ENCODE measurements at regions not wholly inside any gene's neighbourhood (a gene's known extent, or its start where the extent isn't known, plus 50 kb on each side); places are given as distances from the start of the nearest gene placed in this dataset.
"Not testable (repeated sequence)": the region's sequence is repeated elsewhere in the genome, so short reads cannot be mapped to it uniquely, and the experiment has no call there.

DNA sequence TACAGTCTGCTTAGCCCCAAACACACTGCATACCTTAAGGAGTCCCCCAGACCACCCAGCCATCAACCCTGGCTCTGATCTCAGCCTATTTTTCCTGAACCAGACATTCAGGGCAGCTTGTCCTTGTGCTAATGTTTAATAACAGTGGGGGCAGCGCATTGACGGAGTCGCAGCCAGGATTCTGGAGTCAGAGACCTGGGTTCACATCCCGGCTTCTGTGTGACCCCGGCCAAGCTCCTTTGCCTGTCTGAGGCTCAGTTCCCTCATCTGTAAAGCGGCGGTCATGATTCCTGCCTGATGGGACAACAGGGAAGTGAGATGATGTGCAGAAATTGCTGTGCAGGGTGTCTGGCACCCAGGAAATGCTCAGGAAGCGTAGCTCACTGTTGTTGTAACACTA lies 63.1 kb downstream of the MATN1 start:
- no peak for DNase-seq (ENCODE audit: insufficient read length, low spot score)
- FAIRE-seq = no peak
- no peak for TF ChIP-seq POU2F2 (IDR thresholded peaks at IDR 0.05; ENCODE audit: low read depth, low read length)

DNA sequence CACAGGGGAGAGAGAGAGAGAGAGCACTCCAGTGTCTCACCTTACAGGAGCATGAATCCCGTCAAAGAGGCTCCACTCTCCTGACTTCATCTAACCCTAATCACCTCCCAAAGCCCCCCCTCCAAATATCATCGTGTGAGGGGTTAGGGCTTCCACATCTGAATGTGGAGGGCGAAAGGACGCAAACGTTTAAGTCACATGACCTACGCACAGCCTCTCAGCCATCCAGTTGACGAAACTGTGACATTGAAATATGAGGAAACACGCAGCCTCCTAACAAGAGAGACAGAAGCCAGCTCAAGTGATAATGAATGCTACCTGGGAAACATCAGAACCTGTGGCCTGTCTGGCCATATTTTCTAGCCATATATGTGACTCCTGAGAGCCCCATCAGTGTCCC lies 63.7 kb downstream of the MATN1 start:
- FAIRE-seq (no peak), DNase-seq (ENCODE audit: insufficient read length, low spot score) (no peak)
- no peak for TF ChIP-seq POLR2A (IDR thresholded peaks at IDR 0.05; ENCODE audit: low read depth, low read length)
- TF ChIP-seq POLR2AphosphoS5 (IDR thresholded peaks at IDR 0.05; ENCODE audit: low read depth, low read length) = no peak
- TF ChIP-seq SPI1 (IDR thresholded peaks at IDR 0.05; ENCODE audit: low read depth, low read length) = no peak
- TF ChIP-seq POU2F2 (IDR thresholded peaks at IDR 0.05; ENCODE audit: low read depth, low read length) = no peak
- no peak for TF ChIP-seq PAX5 (IDR thresholded peaks at IDR 0.05; ENCODE audit: insufficient read depth, low read length, severe bottlenecking)
- TF ChIP-seq TAF1 (IDR thresholded peaks at IDR 0.05; ENCODE audit: low read depth, low read length) = no peak

DNA sequence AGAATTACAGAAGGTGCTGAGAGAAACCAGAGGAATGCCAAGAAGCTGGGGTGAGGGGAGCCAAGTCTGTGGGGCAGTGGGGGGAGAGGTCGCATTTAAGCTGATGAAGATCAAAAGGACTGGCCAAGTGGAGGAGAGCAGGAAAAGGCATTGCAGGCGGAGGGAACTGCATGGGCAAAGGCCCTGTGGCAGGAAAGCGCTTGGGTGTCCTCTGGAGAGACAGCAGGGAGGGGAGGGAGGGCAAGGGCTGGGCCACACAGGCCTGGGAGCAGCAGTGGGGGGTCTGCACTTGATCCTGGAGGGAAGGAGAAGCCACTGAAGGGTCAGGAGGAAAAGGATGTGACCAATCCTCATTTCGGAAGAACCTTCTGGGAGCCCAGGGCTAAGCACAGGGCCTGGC lies 65.0 kb downstream of the MATN1 start:
- DNase-seq (ENCODE audit: insufficient read length, low spot score); FAIRE-seq: not testable (repeated sequence)

DNA sequence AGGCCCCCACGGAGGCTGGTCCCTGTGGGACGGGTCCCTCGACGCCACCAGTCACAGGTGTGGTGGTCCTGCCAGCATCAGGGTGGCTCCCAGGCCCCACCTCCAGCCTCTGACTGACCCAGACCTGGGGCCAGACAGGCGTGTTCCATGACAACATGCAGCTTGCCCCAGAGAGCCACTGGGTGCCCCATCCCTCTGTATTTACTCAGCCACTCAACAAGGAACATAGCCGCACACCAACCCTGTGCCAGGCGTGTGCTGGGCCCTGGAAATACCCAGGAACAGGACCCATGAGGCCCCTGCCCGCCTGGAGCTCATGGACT lies 65.4 kb downstream of the MATN1 start:
- DNase-seq (ENCODE audit: insufficient read length, low spot score) (no peak), FAIRE-seq (no peak)
- TF ChIP-seq POLR2A (IDR thresholded peaks at IDR 0.05; ENCODE audit: low read depth, low read length) = no peak
- no peak for TF ChIP-seq PAX5 (IDR thresholded peaks at IDR 0.05; ENCODE audit: insufficient read depth, low read length, severe bottlenecking)
- no peak for TF ChIP-seq SPI1 (IDR thresholded peaks at IDR 0.05; ENCODE audit: low read depth, low read length)
- no peak for TF ChIP-seq POLR2AphosphoS5 (IDR thresholded peaks at IDR 0.05; ENCODE audit: low read depth, low read length)
- TF ChIP-seq POU2F2 (IDR thresholded peaks at IDR 0.05; ENCODE audit: low read depth, low read length) = no peak
- no peak for TF ChIP-seq TAF1 (IDR thresholded peaks at IDR 0.05; ENCODE audit: low read depth, low read length)

DNA sequence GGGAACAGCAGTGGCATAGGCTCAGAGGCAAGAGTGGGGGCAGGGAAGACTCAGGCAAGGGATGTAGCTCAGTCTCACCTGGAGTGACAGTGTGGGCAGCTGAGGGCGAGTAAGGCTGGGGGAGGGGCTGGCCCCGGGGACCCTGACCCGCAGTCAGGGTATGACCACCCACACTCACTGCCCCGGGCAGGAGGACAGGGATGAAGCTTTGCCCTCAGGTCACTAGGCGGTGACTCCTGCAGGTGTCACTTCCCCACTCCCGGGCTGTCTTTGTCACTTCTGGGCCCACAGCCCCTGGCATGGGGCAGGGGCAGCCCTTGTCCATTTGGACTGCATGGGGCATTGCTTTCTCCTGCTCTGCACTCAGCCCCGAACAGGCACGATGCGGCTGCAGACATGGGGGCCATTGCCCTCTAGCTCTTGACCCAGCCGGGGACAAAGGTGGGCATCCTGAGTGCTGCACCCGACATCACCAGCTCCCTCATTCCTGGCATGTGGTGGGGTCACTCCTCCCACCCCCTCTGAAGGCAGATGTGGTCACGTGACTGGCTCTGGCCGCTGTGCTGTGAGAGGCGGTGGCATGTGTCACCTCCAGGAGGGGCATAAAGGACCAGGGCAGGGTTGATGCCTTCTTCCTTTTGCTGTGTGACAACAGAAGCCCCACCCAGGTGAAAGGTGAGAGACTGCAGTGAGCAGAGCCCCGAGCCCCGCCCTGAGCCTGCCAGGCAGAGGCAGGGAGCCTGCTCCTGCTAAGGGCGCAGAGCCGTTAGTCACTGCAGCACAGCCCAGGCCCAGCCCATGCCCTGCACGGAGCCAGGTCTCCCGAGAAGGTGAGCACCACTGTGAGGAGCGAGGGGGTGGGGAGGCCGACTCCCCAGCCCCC lies 66.0 kb downstream of the MATN1 start:
- FAIRE-seq = no peak
- DNase-seq (ENCODE audit: insufficient read length, low spot score) = no peak
- TF ChIP-seq POLR2AphosphoS5 (IDR thresholded peaks at IDR 0.05; ENCODE audit: low read depth, low read length) = no peak
- no peak for TF ChIP-seq SPI1 (IDR thresholded peaks at IDR 0.05; ENCODE audit: low read depth, low read length)
- TF ChIP-seq POLR2A (IDR thresholded peaks at IDR 0.05; ENCODE audit: low read depth, low read length) = no peak
- no peak for TF ChIP-seq POU2F2 (IDR thresholded peaks at IDR 0.05; ENCODE audit: low read depth, low read length)
- no peak for TF ChIP-seq TAF1 (IDR thresholded peaks at IDR 0.05; ENCODE audit: low read depth, low read length)
- TF ChIP-seq PAX5 (IDR thresholded peaks at IDR 0.05; ENCODE audit: insufficient read depth, low read length, severe bottlenecking) = no peak

DNA sequence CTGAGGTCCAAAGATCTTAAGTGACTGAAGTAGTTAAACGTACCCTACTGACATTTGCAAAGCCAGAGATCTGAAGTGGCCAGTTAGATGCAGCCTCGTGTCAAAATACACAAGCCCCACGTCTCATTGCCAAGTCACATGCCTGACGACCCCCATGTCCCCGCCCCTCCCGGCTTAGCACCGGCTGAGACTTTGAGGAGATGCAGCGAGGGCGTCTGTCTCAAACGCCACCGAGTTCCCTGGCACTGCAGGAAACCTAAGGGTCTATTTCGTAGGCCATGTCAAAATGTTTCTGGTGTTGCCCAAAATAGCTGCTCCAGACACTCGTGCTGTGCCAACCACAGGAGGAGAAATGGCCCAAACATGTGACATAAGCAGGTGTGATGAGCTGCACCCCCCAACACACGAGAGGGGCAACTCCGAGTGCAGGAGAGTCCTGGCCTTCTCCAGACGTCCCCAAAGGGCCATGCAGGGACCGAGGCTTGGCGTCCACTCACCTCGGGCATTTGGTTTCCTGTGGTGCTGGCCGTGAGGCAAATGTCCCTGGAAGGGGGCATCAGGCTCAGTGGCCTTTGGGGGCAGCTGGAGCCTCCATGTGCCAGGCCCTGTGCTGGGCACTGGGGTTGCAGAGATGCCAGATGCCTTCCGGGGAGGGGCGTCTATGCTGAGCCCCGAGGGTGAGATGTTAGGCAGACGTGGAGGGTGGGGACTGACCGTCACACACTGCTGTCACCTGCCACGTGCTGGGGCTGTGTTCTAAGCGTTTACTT lies 67.0 kb downstream of the MATN1 start:
- TF ChIP-seq POU2F2 (IDR thresholded peaks at IDR 0.05; ENCODE audit: low read depth, low read length) = no peak
- TF ChIP-seq SPI1 (IDR thresholded peaks at IDR 0.05; ENCODE audit: low read depth, low read length) = no peak
- TF ChIP-seq POLR2A (IDR thresholded peaks at IDR 0.05; ENCODE audit: low read depth, low read length) = no peak
- TF ChIP-seq TAF1 (IDR thresholded peaks at IDR 0.05; ENCODE audit: low read depth, low read length) = no peak
- TF ChIP-seq POLR2AphosphoS5 (IDR thresholded peaks at IDR 0.05; ENCODE audit: low read depth, low read length) = no peak
- TF ChIP-seq PAX5 (IDR thresholded peaks at IDR 0.05; ENCODE audit: insufficient read depth, low read length, severe bottlenecking) = no peak
- DNase-seq (ENCODE audit: insufficient read length, low spot score) = no peak
- FAIRE-seq = no peak

DNA sequence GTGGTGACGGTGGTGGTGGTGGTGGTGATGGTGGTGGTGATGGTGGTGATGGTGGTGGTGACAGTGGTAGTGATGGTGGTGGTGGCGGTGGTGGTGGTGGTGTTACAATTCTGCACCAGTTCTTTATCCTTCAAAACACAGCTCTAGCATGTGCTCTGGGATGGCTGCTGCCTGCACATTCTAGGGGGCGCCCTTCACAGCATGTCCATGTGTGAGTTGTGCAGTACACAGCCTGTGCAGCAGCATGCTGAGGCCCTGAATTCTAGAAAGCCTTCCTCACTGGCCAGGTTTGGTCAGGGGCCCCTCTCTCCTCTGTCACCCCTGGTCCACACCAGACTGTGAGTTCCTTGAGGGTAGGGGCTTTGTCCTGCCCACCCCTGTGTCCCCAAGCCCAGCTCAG lies 67.7 kb downstream of the MATN1 start:
- FAIRE-seq = no peak
- no peak for DNase-seq (ENCODE audit: insufficient read length, low spot score)
- no peak for TF ChIP-seq PAX5 (IDR thresholded peaks at IDR 0.05; ENCODE audit: insufficient read depth, low read length, severe bottlenecking)
- no peak for TF ChIP-seq TAF1 (IDR thresholded peaks at IDR 0.05; ENCODE audit: low read depth, low read length)
- no peak for TF ChIP-seq SPI1 (IDR thresholded peaks at IDR 0.05; ENCODE audit: low read depth, low read length)
- no peak for TF ChIP-seq POLR2AphosphoS5 (IDR thresholded peaks at IDR 0.05; ENCODE audit: low read depth, low read length)
- no peak for TF ChIP-seq POU2F2 (IDR thresholded peaks at IDR 0.05; ENCODE audit: low read depth, low read length)
- TF ChIP-seq POLR2A (IDR thresholded peaks at IDR 0.05; ENCODE audit: low read depth, low read length) = no peak

DNA sequence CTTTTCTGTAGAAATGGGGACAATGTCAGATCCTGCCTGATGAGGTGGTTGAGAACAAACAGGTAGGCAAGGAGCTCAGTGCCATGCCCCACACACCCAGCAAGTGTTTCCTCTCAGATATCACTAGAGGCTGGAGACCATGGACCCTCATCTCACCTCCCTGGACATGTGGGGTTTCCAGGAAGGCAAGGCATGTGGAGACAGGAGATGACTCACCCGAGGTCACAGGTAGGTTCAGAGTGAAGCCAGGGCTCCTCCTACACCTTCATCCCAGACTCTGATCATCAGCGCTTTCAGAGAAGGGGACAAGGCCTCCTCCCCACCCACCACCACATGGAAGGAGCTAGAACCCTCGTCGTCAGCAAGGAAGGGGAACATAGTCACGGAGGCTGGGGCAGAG lies 69.2 kb downstream of the MATN1 start:
- no peak for FAIRE-seq
- no peak for DNase-seq (ENCODE audit: insufficient read length, low spot score)
- TF ChIP-seq POLR2AphosphoS5 (IDR thresholded peaks at IDR 0.05; ENCODE audit: low read depth, low read length) (no peak), POLR2A (IDR thresholded peaks at IDR 0.05; ENCODE audit: low read depth, low read length) (no peak), PAX5 (IDR thresholded peaks at IDR 0.05; ENCODE audit: insufficient read depth, low read length, severe bottlenecking) (no peak), TAF1 (IDR thresholded peaks at IDR 0.05; ENCODE audit: low read depth, low read length) (no peak), SPI1 (IDR thresholded peaks at IDR 0.05; ENCODE audit: low read depth, low read length) (no peak), POU2F2 (IDR thresholded peaks at IDR 0.05; ENCODE audit: low read depth, low read length) (no peak)

DNA sequence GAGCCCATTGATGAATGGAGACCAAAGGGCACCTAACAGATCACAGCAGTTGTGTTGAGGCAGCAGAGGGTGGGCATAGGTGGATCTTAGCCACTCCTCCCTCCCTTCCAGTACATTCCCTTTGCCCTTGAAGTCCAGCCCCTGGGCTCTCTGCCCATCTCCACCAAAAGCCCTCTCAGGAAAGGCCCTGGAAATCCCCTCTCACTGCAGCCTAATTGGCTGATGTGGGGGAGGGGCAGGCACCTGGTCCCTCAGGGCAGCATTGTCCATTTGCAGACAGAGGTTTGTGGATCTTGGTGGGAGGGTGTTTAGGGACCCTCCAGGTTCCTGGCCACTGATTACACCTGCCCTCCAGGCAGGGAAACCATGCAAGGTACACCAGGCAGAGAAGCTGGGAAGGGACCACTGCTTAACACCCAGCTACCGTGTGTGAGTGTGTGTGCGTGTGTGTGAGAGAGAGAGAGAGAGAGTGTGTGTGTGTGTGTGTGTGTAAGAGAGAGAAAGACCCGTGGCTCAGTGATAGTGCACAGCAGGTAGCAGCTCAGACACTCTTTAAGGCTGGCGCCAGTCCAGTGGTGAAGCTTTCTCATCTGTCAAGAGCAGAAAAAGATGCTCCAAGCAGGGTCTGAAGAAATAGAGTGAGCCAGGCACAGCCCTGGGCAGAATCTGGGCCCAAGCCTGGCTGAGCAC lies 71.1 kb downstream of the MATN1 start:
- TF ChIP-seq POLR2A (IDR thresholded peaks at IDR 0.05; ENCODE audit: low read depth, low read length) (no peak), POLR2AphosphoS5 (IDR thresholded peaks at IDR 0.05; ENCODE audit: low read depth, low read length) (no peak), POU2F2 (IDR thresholded peaks at IDR 0.05; ENCODE audit: low read depth, low read length) (no peak), PAX5 (IDR thresholded peaks at IDR 0.05; ENCODE audit: insufficient read depth, low read length, severe bottlenecking) (no peak), SPI1 (IDR thresholded peaks at IDR 0.05; ENCODE audit: low read depth, low read length) (no peak), TAF1 (IDR thresholded peaks at IDR 0.05; ENCODE audit: low read depth, low read length) (no peak)
- DNase-seq (ENCODE audit: insufficient read length, low spot score) = no peak
- no peak for FAIRE-seq

DNA sequence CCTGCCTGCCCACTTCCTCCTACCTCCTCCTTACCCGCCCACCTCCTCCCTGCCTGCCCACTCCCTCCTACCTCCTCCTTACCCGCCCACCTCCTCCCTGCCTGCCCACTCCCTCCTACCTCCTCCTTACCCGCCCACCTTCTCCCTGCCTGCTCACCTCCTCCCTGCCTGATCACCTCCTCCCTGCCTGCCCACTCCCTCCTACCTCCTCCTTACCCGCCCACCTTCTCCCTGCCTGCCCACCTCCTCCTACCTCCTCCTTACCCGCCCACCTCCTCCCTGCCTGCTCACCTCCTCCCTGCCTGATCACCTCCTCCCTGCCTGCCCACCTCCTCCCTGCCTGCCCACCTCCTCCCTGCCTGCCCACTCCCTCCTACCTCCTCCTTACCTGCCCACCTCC lies 72.0 kb downstream of the MATN1 start:
- DNase-seq (ENCODE audit: insufficient read length, low spot score); FAIRE-seq: not testable (repeated sequence)
